Right atrium auricular region (tissue), 2 donors: ENCODE measurements at regions not wholly inside any gene's neighbourhood (a gene's known extent, or its start where the extent isn't known, plus 50 kb on each side); places are given as distances from the start of the nearest gene placed in this dataset.

ENCODE experiments used
- DNase-seq: peaks from one replicate; pipeline ENCODE4 v3.0.0-alpha.2; 2019; ENCODE audit warnings: low spot score
- H3K27ac ChIP-seq, 2 donors: fragments of 200-600 bp; sonication (generic); 1 replicate in 1 of 2; 2 replicates in 1 of 2; pipeline ENCODE4 v1.5.1; 2016 to 2019
- H3K27me3 ChIP-seq, 2 donors: fragments of 200-600 bp; sonication (generic); one replicate each; pipeline versions ENCODE4 v1.5.1 to v1.6.0; 2017 to 2019
- H3K36me3 ChIP-seq: fragments of 200-600 bp; sonication (generic); one replicate; pipeline ENCODE4 v1.5.1; 2016
- H3K4me1 ChIP-seq, 2 donors: fragments of 200-600 bp; sonication (generic); one replicate each; pipeline versions ENCODE4 v1.5.1 to v1.6.0; 2017 to 2019
- H3K4me3 ChIP-seq, 2 donors: fragments of 200-600 bp; sonication (generic); 1 replicate in 1 of 2; 2 replicates in 1 of 2; pipeline ENCODE4 v1.5.1; 2017 to 2019; ENCODE audit warnings: mild to moderate bottlenecking in 1 of 2, moderate library complexity in 1 of 2
- H3K9me3 ChIP-seq, 2 donors: fragments of 200-600 bp; sonication (generic); one replicate each; pipeline ENCODE4 v1.5.1; 2019
- TF ChIP-seq, protein P1 (sequence below), 2 donors: fragments of 200-600 bp; sonication (generic); IDR thresholded peaks; one replicate each; pipeline ENCODE4 v1.5.1; 2019; ENCODE audit warnings: antibody characterized with exemption in 2 of 2

DNA sequence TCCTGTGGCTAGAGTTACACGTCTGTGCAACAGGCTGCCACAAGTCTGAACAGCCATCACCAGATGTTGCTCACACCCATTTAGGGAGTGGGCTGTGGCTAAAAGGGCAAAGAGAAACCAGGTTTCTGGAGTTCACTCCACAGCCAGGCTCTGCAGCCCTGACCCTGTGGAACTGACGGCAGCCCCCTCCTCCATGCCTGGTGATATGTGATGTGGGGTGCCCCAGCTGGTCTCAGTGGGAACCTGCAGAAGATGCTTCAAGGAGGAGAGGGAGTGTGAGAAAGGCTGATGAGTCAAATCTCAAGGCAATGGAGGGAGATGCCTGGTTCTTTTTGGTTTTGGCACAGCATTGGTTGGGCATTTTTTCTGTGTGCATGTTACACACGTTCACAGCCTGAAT, 130.6 kb downstream of the TPRA1 start:
- TF ChIP-seq, protein P1, sequence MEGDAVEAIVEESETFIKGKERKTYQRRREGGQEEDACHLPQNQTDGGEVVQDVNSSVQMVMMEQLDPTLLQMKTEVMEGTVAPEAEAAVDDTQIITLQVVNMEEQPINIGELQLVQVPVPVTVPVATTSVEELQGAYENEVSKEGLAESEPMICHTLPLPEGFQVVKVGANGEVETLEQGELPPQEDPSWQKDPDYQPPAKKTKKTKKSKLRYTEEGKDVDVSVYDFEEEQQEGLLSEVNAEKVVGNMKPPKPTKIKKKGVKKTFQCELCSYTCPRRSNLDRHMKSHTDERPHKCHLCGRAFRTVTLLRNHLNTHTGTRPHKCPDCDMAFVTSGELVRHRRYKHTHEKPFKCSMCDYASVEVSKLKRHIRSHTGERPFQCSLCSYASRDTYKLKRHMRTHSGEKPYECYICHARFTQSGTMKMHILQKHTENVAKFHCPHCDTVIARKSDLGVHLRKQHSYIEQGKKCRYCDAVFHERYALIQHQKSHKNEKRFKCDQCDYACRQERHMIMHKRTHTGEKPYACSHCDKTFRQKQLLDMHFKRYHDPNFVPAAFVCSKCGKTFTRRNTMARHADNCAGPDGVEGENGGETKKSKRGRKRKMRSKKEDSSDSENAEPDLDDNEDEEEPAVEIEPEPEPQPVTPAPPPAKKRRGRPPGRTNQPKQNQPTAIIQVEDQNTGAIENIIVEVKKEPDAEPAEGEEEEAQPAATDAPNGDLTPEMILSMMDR (IDR thresholded peaks at IDR 0.05): no peak
- DNase-seq: no peak
- H3K27ac ChIP-seq: no peak overlapping the region
- H3K9me3 ChIP-seq: no peaks in the 10 kb centered on the region
- no peak overlapping the region for H3K4me3 ChIP-seq
- H3K4me1 ChIP-seq: peaks cover 0 to 22% of the 10 kb centered on the region in 2 donors
- peaks cover 4 to 30% of the 10 kb centered on the region in 2 donors for H3K27me3 ChIP-seq
- H3K36me3 ChIP-seq: no peaks in the 10 kb centered on the region

DNA sequence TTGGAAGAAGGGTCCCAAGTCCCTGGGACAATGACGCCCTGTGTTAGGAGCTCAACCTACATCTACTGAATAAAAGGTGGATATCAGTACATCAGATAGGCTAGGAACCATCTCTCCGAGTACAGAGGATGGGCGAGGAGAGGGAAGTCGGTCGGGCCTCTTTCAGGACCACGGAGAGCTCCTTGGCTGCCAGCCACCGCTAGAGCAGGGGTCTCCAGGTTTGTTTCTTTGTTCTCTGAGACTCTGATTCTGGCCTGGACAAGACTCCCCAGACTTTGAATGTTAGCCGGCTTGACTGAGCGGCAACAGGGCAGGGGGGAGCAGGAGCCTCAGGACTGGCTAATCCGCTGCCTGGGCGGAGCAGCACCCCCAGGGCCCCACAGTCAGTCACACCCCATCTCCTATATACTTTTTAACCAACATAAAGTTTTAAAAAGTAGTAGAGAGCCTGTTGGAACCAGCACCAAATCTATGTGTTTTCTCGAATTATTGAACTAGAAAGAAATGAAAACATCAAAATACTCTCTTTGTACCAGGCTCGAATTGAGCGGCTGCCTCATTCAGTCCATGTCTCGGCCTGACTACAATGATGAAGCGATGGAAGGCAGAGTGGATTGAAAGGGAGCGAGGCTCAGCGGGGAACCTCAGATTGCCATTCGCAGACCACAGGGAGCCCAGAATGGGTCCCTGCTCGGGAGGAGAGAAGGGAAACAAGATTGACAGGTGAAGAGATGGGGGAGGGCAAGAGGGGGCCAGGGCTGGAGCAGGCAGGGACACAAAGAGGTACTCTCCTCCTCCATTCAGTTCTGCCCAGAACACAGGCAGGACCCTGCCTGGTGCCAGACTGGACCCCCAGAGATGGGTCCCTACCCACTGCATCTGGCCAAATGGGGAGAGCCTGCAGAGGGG, 131.6 kb downstream of the TPRA1 start:
- peaks cover 4 to 30% of the 10 kb centered on the region in 2 donors for H3K27me3 ChIP-seq
- no peak overlapping the region for H3K27ac ChIP-seq
- no peaks in the 10 kb centered on the region for H3K9me3 ChIP-seq
- no peak for DNase-seq
- peaks cover 0 to 22% of the 10 kb centered on the region in 2 donors for H3K4me1 ChIP-seq
- H3K36me3 ChIP-seq: no peaks in the 10 kb centered on the region
- TF ChIP-seq, protein P1 (IDR thresholded peaks at IDR 0.05): no peak
- no peak overlapping the region for H3K4me3 ChIP-seq

DNA sequence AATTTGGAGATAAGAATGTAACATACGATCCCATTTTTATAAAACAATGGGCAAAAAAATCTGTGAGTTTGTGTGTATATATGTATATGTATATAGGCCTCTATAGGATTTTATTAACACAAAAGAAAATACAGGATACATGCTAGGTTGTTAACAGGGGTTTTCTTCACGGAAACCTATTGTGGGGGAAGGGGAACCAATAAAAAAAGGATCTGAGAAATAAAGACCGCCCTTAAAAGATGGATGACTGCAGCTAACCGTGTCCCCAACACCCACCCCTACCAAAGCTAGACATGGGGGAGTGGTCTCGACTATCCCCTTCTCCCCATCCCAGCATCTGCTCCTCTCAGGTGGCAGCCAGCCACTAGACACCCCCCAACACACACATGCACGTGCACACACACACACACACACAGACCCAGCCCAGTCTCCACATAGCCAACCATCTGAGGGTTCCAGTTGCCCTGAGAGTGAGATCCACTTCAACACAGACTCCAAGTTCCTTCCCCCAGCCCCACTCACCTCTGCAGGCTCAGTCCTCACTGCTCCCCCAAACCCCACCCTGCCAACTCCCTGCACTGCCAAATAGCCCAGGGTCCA, 132.9 kb downstream of the TPRA1 start:
- TF ChIP-seq, protein P1 (IDR thresholded peaks at IDR 0.05): no peak
- peaks cover 4 to 30% of the 10 kb centered on the region in 2 donors for H3K27me3 ChIP-seq
- DNase-seq: no peak
- H3K9me3 ChIP-seq: no peaks in the 10 kb centered on the region
- H3K36me3 ChIP-seq: no peaks in the 10 kb centered on the region
- H3K27ac ChIP-seq: no peak overlapping the region
- no peak overlapping the region for H3K4me3 ChIP-seq
- peaks cover 0 to 22% of the 10 kb centered on the region in 2 donors for H3K4me1 ChIP-seq

DNA sequence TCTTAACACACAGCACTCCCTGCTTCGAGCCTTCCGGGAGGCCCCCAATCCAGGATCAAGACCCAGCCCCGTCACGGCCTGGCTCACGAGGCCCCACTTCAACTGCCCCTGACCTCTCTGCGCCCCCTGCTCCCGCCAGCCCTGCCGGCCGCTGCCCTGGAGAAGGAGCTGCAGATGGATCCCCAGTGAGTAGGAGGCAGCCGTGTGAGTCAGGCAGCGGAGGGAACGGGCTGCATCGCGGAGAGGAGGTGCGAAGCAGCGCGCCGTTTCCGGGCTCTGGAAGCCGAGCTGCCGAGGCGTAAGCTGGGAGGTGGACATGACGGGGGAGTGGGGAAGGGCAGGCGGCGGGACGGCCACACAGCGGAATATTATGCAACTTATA, 133.4 kb downstream of the TPRA1 start:
- Histone ChIP-seq H3K27me3 (peaks cover 4 to 30% of the 10 kb centered on the region in 2 donors), H3K9me3 (no peaks in the 10 kb centered on the region), H3K27ac (no peak overlapping the region), H3K4me1 (peaks cover 0 to 22% of the 10 kb centered on the region in 2 donors), H3K36me3 (no peaks in the 10 kb centered on the region), H3K4me3 (peak overlapping the region in 1 of 2 donors; percentile 17)
- no peak for DNase-seq
- TF ChIP-seq, protein P1 (IDR thresholded peaks at IDR 0.05): no peak

DNA sequence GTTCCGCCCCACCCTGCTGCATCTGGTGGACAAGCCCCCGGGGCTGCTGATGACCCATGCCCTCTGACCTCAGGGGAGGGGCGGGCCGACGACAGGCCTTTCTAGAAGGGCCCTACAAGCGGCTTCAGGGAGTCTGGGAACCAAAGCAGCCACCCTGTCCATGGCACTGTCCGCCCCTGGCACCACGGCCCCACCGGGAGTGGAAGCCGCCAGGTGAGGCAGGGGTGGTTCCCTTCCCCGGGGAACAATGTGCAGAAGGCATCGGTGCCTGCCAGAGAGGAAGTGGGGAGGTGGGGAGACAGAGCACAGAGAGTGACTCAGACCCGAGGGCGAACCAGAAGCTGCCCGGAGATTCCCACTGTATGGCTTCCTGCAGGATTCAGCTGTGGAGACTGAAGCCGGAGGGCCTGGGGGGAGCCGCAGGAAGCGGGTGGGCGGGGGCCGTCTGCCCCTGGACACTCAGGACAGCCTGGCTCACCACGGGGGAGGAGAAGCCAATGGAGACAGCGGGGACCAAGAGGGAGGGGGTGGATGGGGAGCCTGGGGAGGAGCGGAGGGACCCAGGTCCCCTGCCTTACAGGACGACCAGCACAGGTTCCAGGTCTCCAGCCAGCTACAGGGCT, 134.0 kb downstream of the TPRA1 start:
- Histone ChIP-seq H3K27me3 (peaks cover 4 to 30% of the 10 kb centered on the region in 2 donors), H3K4me3 (peak overlapping the region in 1 of 2 donors; percentile 17), H3K27ac (no peak overlapping the region), H3K36me3 (no peaks in the 10 kb centered on the region), H3K9me3 (no peaks in the 10 kb centered on the region), H3K4me1 (peaks cover 0 to 22% of the 10 kb centered on the region in 2 donors)
- TF ChIP-seq, protein P1 (IDR thresholded peaks at IDR 0.05): no peak
- no peak for DNase-seq
